ENCODE measurements at regions not wholly inside any gene's neighbourhood (a gene's known extent, or its start where the extent isn't known, plus 50 kb on each side); places are given as distances from the start of the nearest gene placed in this dataset.

- TF ChIP-seq, protein P1, sequence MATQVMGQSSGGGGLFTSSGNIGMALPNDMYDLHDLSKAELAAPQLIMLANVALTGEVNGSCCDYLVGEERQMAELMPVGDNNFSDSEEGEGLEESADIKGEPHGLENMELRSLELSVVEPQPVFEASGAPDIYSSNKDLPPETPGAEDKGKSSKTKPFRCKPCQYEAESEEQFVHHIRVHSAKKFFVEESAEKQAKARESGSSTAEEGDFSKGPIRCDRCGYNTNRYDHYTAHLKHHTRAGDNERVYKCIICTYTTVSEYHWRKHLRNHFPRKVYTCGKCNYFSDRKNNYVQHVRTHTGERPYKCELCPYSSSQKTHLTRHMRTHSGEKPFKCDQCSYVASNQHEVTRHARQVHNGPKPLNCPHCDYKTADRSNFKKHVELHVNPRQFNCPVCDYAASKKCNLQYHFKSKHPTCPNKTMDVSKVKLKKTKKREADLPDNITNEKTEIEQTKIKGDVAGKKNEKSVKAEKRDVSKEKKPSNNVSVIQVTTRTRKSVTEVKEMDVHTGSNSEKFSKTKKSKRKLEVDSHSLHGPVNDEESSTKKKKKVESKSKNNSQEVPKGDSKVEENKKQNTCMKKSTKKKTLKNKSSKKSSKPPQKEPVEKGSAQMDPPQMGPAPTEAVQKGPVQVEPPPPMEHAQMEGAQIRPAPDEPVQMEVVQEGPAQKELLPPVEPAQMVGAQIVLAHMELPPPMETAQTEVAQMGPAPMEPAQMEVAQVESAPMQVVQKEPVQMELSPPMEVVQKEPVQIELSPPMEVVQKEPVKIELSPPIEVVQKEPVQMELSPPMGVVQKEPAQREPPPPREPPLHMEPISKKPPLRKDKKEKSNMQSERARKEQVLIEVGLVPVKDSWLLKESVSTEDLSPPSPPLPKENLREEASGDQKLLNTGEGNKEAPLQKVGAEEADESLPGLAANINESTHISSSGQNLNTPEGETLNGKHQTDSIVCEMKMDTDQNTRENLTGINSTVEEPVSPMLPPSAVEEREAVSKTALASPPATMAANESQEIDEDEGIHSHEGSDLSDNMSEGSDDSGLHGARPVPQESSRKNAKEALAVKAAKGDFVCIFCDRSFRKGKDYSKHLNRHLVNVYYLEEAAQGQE (IDR thresholded peaks at IDR 0.05; ENCODE audit: insufficient read depth in 1 of 2, low read depth in 2 of 2, low read length in 2 of 2) = no peak
- TF ChIP-seq FOXP2 (optimal IDR thresholded peaks at IDR 0.05; ENCODE audit: borderline replicate concordance, extremely low read depth, extremely low read length, insufficient read depth) (no peak), TAF1 (IDR thresholded peaks at IDR 0.05; ENCODE audit: borderline replicate concordance, insufficient read depth, low read length) (no peak), POLR2AphosphoS5 (IDR thresholded peaks at IDR 0.05; ENCODE audit: low read depth, low read length) (no peak), SIN3A (IDR thresholded peaks at IDR 0.05; ENCODE audit: borderline replicate concordance, insufficient read depth, low read length) (no peak)
Observed at GRCh38 chr4:152246659-152247058, 289.2 kb downstream of the FBXW7 start.

- TF ChIP-seq SIN3A (IDR thresholded peaks at IDR 0.05; ENCODE audit: borderline replicate concordance, insufficient read depth, low read length) (no peak), POLR2AphosphoS5 (IDR thresholded peaks at IDR 0.05; ENCODE audit: low read depth, low read length) (no peak), FOXP2 (optimal IDR thresholded peaks at IDR 0.05; ENCODE audit: borderline replicate concordance, extremely low read depth, extremely low read length, insufficient read depth) (no peak), TAF1 (IDR thresholded peaks at IDR 0.05; ENCODE audit: borderline replicate concordance, insufficient read depth, low read length) (no peak)
- TF ChIP-seq, protein P1 (IDR thresholded peaks at IDR 0.05; ENCODE audit: insufficient read depth in 1 of 2, low read depth in 2 of 2, low read length in 2 of 2) = no peak
Observed at GRCh38 chr4:152245680-152246079, 290.2 kb downstream of the FBXW7 start.

DNA sequence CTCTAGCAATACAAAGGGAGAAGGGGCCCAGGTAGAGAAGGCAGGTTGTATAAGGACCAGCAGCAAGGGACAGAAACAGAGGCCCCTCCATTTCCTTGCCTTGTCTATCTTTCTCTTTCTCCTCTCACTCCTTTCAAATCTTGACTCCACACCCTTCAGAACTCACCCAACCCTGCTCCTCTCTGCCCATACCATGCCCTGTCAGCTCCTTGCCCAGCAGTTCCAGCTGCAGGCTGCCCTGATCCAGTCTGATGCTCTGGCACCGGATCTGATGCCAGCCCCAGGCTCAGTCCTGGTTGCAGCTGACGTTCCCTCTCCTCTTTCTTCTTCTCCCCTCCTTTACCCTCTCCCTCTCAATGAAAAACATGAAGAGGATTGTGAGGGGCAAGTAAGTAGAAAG, 291.2 kb downstream of the FBXW7 start:
- TF ChIP-seq SIN3A (IDR thresholded peaks at IDR 0.05; ENCODE audit: borderline replicate concordance, insufficient read depth, low read length) (no peak), POLR2AphosphoS5 (IDR thresholded peaks at IDR 0.05; ENCODE audit: low read depth, low read length) (no peak), TAF1 (IDR thresholded peaks at IDR 0.05; ENCODE audit: borderline replicate concordance, insufficient read depth, low read length) (no peak), FOXP2 (optimal IDR thresholded peaks at IDR 0.05; ENCODE audit: borderline replicate concordance, extremely low read depth, extremely low read length, insufficient read depth) (no peak)
- TF ChIP-seq, protein P1 (IDR thresholded peaks at IDR 0.05; ENCODE audit: insufficient read depth in 1 of 2, low read depth in 2 of 2, low read length in 2 of 2) = no peak

DNA sequence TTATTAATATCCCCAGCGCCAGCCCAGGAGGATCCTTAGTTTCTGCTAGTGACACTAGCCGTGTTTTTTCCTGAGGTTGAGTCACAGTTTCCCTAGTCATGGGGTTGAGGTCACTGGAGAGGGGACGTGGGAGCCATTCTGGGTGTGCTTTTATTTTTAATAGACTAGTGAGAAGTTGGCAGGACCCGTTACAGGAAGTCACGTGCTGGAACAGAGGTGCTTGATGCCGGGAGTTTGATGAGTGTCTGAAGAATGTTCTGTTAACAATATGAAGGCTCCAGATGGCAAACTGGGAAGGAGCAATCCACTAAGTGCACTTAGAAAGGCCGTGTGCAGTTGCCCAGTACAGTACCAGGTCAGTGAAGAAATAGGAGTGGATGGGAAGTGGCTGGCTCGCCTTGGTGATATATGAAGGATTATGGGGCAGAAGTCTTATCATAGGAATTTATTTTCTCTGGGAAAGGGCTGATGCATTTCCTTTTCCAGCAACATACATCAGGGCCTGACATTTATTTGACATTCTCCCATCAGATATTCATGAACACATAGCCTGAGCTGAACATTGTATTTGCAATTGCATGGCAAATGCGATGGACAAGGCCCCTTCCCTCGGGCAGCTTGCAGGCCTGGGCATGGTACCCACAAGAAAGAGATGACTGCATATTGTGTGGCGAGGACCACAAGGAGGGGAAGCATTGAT, 291.8 kb downstream of the FBXW7 start:
- TF ChIP-seq POLR2AphosphoS5 (IDR thresholded peaks at IDR 0.05; ENCODE audit: low read depth, low read length) (no peak), FOXP2 (optimal IDR thresholded peaks at IDR 0.05; ENCODE audit: borderline replicate concordance, extremely low read depth, extremely low read length, insufficient read depth) (no peak), SIN3A (IDR thresholded peaks at IDR 0.05; ENCODE audit: borderline replicate concordance, insufficient read depth, low read length) (no peak), TAF1 (IDR thresholded peaks at IDR 0.05; ENCODE audit: borderline replicate concordance, insufficient read depth, low read length) (no peak)
- TF ChIP-seq, protein P1 (IDR thresholded peaks at IDR 0.05; ENCODE audit: insufficient read depth in 1 of 2, low read depth in 2 of 2, low read length in 2 of 2) = no peak

Data from PFSK-1 (cell line).